Activated CD8-positive, alpha-beta memory T cell treated with anti-CD3 and anti-CD28 coated beads for 48 hours (primary cell): ENCODE measurements at regions not wholly inside any gene's neighbourhood (a gene's known extent, or its start where the extent isn't known, plus 50 kb on each side); places are given as distances from the start of the nearest gene placed in this dataset.
"Not testable (repeated sequence)": the region's sequence is repeated elsewhere in the genome, so short reads cannot be mapped to it uniquely, and the experiment has no call there.

Experiments used
- DNase-seq, 3 experiments: peaks; one replicate each; pipeline ENCODE4 v3.0.0-alpha.2; 2020; ENCODE audit warnings: low read depth in 2 of 3, low spot score in 2 of 3

- DNase-seq = no peak
These were observed 197.3 kb upstream of the SDK2 start for GRCh38 chr17:73841431-73842060.

DNA sequence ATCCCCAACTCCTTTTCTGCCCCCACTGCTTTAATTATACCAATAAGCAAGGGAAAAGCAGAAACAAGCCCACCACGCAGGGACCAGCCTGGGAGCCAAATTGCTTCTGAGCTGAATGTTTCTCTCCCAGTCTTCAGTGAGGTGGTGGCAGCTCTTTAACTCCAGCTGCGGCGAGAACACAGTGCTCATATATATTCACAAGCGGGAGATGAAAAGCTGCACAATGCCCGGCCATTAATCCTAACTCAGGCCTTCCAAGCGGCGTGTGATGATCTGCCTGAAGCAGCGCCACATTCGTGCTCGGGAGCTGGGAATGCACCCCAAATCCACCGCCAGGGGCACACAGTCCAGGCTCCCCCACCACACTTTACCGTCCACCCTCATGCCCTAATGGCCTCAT lies 203.7 kb upstream of the SDK2 start:
- no peak for DNase-seq

DNA sequence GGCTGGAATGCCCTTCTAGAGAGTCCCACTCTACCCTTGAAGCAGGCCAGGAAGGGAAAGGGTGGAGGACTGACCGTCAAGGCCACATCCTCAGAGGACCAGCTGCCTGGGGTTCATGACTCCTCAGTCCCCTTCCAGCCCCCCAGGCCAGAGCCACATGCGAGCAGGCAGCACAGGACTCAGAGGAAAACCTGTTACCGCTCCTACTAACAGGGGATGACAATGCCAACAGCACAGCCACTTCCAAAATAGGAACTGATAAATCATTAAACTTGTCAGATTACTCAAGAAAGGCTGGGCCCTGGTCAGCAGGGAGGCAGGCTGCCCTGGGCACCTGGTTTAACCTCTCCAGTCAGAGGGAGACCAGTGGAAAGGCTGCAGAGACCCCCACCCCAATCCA lies 206.2 kb upstream of the SDK2 start:
- DNase-seq = no peak

DNA sequence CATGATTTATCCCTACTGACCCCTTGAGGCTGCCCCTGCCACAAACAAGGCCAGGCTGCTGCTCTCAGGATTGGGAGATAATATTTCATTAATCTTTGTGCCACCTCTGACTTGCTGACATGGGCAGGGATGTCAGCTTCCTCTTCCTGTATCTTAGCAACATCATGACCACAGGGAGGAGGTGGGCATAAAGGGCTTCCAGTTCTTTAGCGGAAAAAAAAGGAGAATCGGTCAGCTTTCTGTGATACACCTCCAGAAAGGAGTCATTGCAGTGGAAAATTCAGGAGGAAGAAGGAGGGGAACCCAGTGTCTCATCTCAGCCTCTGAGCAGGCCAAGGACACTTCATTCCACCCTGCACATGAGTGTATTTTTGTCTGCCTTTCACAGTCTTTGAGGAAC lies 206.8 kb upstream of the SDK2 start:
- no peak for DNase-seq

GRCh38 chr17:73851921-73852320 lies 207.7 kb upstream of the SDK2 start:
- no peak for DNase-seq

GRCh38 chr17:73855720-73856333 lies 211.6 kb upstream of the SDK2 start:
- no peak for DNase-seq

DNA sequence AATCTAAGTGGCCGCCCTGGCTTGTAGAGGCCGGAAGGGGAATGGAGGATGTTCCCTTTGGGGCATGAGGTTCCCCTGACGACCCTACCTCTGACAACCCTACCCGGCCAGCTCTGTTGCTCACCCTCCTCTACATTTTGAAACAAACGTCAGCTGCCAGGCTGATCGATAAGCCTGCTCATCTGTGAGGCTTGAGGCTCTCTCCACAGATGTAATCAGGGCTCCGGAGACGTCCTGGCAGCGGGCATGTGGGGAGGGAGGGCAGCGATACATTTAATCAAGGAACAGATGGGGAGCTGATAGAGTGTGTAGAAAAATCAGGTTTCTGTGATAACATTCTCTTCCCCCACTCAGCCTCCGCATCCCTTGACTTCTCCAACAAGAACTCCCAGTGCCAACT lies 212.3 kb upstream of the SDK2 start:
- DNase-seq = no peak

- DNase-seq = not testable (repeated sequence)
These were observed 215.3 kb upstream of the SDK2 start for GRCh38 chr17:73859439-73860008.

GRCh38 chr17:73861543-73861942 lies 217.3 kb upstream of the SDK2 start:
- no peak for DNase-seq

DNA sequence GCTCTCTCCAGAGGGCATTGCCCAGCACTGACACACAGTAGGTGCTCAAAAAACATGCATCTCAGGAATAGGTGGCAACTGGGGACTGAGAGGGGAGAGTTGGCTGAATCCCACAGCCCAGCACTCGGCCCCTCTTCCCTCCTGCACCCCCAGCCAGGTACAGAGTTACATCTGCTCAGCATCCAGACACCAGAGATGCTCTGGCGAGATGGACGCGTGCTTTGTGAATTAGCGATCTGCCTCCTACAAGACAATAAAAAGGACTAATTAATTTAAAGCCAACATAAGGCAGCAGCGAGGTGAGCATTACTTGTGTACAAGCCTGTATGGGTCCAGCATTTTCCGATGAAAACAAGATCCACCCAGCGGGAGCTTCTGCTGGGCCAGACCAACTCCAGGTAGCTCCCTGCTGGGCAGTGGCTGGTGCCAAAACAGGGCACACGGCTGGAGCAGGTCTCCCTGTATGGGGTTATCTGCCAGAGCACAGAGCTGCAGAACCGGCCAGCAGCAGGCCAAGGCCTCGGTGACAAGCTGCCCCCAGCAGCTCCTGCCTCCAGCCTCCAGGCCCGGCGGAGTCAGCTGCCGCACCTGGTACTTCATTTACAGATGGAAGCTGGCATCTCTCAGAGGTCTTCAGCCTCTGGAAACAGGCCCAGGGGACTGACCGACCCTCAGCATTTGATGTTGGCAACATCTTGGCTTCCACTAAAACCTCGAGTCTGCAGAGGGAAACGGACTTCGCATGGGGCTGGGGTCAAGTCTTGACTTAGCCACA lies 219.7 kb upstream of the SDK2 start:
- no peak for DNase-seq

GRCh38 chr17:73865831-73866230 lies 221.6 kb upstream of the SDK2 start:
- no peak for DNase-seq

DNA sequence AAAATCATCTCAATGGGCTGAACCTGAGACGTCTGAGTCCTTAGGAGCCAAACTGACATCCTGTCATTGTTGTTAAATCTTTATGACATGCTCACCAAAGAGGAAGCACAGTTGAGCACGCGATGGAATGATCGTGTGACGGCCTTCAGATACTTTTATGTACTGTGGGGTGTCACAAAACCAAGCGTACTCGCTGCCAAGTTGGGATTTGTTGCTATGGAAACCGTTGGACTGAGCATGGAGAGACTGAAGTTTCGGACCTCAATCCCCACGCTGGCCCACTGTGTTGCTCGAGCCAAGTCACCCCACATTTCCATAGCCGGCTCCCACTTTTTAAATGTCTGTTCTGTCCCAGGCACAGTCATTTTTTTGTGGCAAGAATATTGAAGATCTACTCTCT lies 222.8 kb upstream of the SDK2 start:
- DNase-seq = no peak

DNA sequence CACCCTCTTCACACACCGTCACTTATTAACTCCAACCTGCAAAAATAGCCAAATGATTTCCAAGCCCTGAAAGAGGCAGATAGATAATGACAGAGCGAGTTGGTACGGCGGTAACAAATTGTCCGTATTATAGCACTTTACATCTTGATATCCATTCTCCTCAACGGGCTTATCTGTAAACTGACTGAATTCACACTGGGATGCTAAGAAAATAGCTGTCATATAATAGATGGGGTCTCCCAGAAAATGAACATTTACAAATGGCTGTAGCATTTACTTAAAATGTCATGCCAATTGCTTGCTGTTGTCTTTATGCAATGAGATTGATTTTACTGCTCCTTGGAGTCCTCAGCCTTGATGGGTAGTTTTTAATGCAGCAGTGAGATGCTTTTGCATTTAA lies 225.8 kb upstream of the SDK2 start:
- no peak for DNase-seq

- no peak for DNase-seq
These were observed 226.2 kb upstream of the SDK2 start for GRCh38 chr17:73870473-73870872.

DNA sequence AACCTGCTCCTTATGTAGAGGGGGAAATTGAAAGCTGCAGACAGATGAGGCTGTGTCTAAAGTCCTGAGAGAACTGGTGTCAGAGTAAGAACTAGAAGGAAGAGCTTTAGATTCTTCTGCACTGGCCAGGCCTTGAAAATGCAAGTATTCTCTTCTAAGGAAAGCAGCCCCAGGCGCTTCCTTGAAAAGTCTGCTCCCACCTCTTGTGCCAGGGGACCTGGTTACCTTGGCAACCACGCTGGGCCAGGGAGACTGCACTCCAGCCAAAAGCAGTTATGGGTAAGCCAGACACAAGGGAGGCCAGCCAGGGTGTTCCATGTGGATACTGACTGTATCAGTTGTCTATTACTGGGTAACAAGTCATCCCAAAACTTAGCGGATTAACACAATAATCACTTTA lies 228.6 kb upstream of the SDK2 start:
- DNase-seq = no peak

GRCh38 chr17:73874008-73874720 lies 229.9 kb upstream of the SDK2 start:
- peak in 1 of 3 experiments; percentile 11 for DNase-seq

GRCh38 chr17:73875346-73875745 lies 231.1 kb upstream of the SDK2 start:
- no peak for DNase-seq

DNA sequence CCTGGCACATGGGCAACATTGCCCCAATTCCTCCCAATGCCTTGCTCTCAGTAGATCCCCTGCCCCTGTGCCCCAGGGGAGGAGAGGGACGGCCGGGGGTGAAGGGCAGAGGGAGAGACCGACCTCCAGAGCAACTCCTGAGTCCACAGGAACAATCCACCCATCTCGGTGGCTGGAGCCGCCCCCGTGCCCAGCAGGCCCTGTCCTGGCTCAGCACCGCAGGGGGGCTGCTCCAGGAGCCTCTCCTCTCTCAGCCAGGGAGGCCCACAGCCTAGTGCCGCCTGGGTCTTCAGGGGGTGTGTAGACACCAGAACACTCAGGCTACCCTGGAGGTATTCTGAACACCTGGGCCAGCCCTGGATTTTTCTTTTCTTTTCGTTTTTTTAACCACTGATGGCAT lies 233.7 kb upstream of the SDK2 start:
- DNase-seq = no peak

DNA sequence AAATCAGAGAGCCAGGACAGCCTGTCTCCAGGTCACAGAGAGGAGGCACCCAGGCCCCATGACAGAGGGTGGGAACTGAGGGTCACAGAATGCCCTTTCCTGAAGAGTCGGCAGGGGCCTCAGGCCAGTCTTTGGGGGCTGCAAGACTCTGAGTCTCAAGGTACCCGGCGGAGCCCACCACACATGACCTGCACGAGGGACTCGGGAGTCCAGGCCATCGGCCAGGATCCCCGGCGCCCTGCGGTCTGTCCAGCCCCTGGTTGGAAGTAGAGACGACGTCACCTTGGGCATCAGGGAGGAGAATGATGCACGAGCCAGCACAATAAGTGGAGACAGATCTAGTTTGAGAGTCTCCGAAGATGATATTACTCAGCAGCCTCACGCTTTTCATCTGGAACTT lies 234.7 kb upstream of the SDK2 start:
- DNase-seq = no peak

- DNase-seq = no peak
These were observed 235.7 kb upstream of the SDK2 start for GRCh38 chr17:73879987-73880386.

DNA sequence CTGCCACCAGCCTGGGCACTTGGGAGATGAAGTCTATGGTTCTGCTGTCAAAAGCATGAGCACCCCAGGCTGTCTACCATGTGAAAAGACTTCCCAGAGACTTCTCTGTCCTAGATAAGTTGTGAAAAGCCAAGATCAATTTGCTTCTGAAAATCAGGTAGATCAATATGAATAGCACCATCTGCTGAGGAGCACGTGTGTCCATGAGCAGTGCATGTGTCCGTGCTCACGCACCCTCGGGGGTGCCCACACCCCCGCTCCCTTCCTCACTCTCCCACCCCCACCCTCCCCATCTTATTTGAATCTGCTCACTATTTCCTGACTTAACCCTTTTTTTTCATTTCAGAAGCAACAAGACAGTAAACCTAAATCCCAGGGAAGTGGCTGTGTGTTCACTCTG lies 238.3 kb upstream of the SDK2 start:
- DNase-seq = no peak

- no peak for DNase-seq
These were observed 238.9 kb upstream of the SDK2 start for GRCh38 chr17:73883175-73883574.
